GM18507 (cell line): ENCODE measurements at regions not wholly inside any gene's neighbourhood (a gene's known extent, or its start where the extent isn't known, plus 50 kb on each side); places are given as distances from the start of the nearest gene placed in this dataset.

ENCODE experiments used
- DNase-seq: peaks from one replicate; pipeline ENCODE4 v3.0.0; 2011; ENCODE audit warnings: low read depth; ENCODE audit not compliant: insufficient read length; ENCODE audit errors: extremely low spot score
- FAIRE-seq: peaks from 2 replicates; lab custom pipeline; 2011; peaks lifted over from hg19 to GRCh38; lab: Jason Lieb, UNC

- FAIRE-seq, result no peak
- DNase-seq, result no peak
Measured at GRCh38 chr2:215705281-215705680, 269.4 kb upstream of the FN1 start.

GRCh38 chr2:215702116-215702902, 266.4 kb upstream of the FN1 start:
- FAIRE-seq, result no peak
- DNase-seq, result no peak

DNA sequence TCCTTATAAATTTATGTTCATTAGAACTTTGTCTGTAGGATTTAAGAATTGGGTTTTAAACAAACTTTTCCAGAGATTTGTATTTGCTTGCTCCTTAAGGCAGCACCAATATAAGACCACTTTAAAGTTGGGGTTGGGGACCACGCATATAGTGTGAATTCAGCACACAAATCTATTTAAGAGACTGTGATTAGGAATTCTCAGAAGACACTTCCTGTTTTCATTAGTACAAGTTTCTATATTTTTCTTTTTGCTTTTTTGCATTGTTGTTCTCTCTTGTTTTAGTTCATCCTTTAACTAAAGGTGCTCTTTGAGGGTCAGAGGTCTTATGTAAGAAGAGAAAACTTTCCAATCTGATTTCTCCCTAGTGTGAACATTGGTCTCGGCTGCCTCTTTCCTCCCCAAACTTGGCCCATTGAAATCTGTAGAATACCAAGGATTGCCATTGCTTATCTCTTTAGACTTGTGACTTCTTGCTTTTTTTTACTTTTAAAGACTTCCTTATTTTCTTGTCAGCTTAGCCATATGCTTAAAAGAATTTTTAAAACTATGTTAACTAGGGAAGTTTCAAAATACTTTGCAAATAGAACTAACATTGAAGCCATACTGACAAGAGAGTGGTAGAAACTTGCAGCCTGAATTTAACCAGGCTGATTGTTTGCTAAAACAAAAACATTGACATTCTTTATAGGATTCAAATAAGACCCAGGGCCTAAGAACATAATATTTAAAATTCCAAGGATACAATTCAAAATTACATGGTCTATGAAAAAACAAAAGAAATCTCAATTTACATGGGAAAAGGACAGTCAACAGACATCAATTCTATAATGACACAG, 264.1 kb upstream of the FN1 start:
- FAIRE-seq, result no peak
- no peak for DNase-seq

- FAIRE-seq (no peak), DNase-seq (no peak)
Measured at GRCh38 chr2:215699018-215699417, 263.1 kb upstream of the FN1 start.

DNA sequence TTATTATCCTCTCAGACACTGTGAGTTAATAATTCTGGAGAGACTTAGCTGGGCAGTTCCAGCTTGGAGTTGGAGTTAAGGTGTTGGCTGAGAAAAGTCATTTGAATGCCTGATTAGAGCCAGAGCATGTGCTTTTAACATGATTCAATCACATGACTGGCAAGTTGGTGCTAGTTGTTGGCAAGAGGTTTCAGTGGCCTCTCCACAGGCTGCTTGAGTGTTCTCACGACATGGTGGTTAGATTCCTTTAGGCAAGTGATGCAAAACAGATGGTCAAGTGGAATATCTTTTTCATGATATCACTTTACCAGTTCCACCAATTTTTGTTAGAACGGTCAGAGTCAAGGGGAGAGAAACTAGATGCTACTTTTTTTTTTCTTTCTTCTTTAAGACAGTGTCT, 262.7 kb upstream of the FN1 start:
- DNase-seq, result no peak

GRCh38 chr2:215697496-215697895, 261.6 kb upstream of the FN1 start:
- no peak for DNase-seq
- FAIRE-seq, result no peak

More for the DNA sequence above, 262.7 kb upstream of the FN1 start:
- no peak for FAIRE-seq

GRCh38 chr2:215697003-215697402, 261.1 kb upstream of the FN1 start:
- DNase-seq, result no peak
- no peak for FAIRE-seq

- no peak for FAIRE-seq
- DNase-seq, result no peak
Measured at GRCh38 chr2:215695861-215696260, 260.0 kb upstream of the FN1 start.

- FAIRE-seq (no peak), DNase-seq (no peak)
Measured at GRCh38 chr2:215693999-215694580, 258.2 kb upstream of the FN1 start.

GRCh38 chr2:215693193-215693998, 257.5 kb upstream of the FN1 start:
- FAIRE-seq (no peak), DNase-seq (no peak)

GRCh38 chr2:215692387-215693079, 256.7 kb upstream of the FN1 start:
- FAIRE-seq (no peak), DNase-seq (no peak)

DNA sequence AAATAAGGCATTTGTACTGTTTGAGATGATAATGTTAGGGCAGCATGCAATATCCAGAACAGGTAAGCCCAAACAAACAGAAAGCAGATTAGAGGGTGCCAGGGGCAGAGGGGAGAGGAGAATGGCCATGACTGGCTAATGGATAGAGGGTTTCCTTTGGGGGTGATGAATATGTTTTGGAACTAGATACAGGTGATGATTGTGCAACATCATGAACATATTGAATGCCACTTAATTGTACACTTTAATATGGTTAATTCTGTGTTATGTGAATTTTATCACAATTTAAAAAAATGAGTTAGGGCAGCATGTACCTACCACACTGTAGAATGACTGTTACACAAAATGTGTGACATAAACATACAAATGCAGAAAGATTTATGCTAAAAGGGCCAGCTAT, 255.5 kb upstream of the FN1 start:
- FAIRE-seq (no peak), DNase-seq (no peak)

- DNase-seq (no peak), FAIRE-seq (no peak)
Measured at GRCh38 chr2:215687149-215688031, 251.5 kb upstream of the FN1 start.

GRCh38 chr2:215685238-215685990, 249.5 kb upstream of the FN1 start:
- FAIRE-seq (no peak), DNase-seq (no peak)

GRCh38 chr2:215684448-215685237, 248.8 kb upstream of the FN1 start:
- DNase-seq (no peak), FAIRE-seq (no peak)

GRCh38 chr2:215683295-215683694, 247.4 kb upstream of the FN1 start:
- no peak for DNase-seq
- FAIRE-seq, result no peak
